HG02885 (cell line): ENCODE measurements at regions not wholly inside any gene's neighbourhood (a gene's known extent, or its start where the extent isn't known, plus 50 kb on each side); places are given as distances from the start of the nearest gene placed in this dataset.
"Not testable (repeated sequence)": the region's sequence is repeated elsewhere in the genome, so short reads cannot be mapped to it uniquely, and the experiment has no call there.

ENCODE experiments used
- ATAC-seq: cut with Tn5 transposase; IDR thresholded peaks from one replicate; pipeline ENCODE4 v1.9.1; 2021; ENCODE audit warnings: mild to moderate bottlenecking; ENCODE audit not compliant: unreplicated experiment, poor library complexity

- ATAC-seq, result not testable (repeated sequence)
Observed at GRCh38 chr6:112689183-112689858, 342.2 kb downstream of the RFPL4B start.

- no peak for ATAC-seq
Observed at GRCh38 chr6:112690497-112691202, 343.5 kb downstream of the RFPL4B start.

- no peak for ATAC-seq
Observed at GRCh38 chr6:112691289-112691688, 344.2 kb downstream of the RFPL4B start.

GRCh38 chr6:112695001-112695400 is 347.9 kb downstream of the RFPL4B start:
- no peak for ATAC-seq

- ATAC-seq, result no peak
Observed at GRCh38 chr6:112697265-112697664, 350.1 kb downstream of the RFPL4B start.

GRCh38 chr6:112701201-112701600 is 354.1 kb downstream of the RFPL4B start:
- ATAC-seq, result no peak

GRCh38 chr6:112710710-112711109 is 363.6 kb downstream of the RFPL4B start:
- ATAC-seq, result no peak

GRCh38 chr6:112713402-112713801 is 366.3 kb downstream of the RFPL4B start:
- no peak for ATAC-seq

- no peak for ATAC-seq
Observed at GRCh38 chr6:112717401-112717800, 370.3 kb downstream of the RFPL4B start.

GRCh38 chr6:112717856-112718255 is 370.7 kb downstream of the RFPL4B start:
- ATAC-seq, result no peak

GRCh38 chr6:112725541-112726085 is 378.5 kb downstream of the RFPL4B start:
- no peak for ATAC-seq

GRCh38 chr6:112735129-112735528 is 388.0 kb downstream of the RFPL4B start:
- ATAC-seq, result no peak

GRCh38 chr6:112739766-112740165 is 392.6 kb downstream of the RFPL4B start:
- ATAC-seq, result no peak

- no peak for ATAC-seq
Observed at GRCh38 chr6:112743323-112743722, 396.2 kb downstream of the RFPL4B start.

GRCh38 chr6:112744827-112745226 is 397.7 kb downstream of the RFPL4B start:
- ATAC-seq, result no peak

- no peak for ATAC-seq
Observed at GRCh38 chr6:112745765-112746164, 398.6 kb downstream of the RFPL4B start.

- ATAC-seq, result no peak
Observed at GRCh38 chr6:112749673-112750072, 402.5 kb downstream of the RFPL4B start.

GRCh38 chr6:112752305-112752704 is 405.2 kb downstream of the RFPL4B start:
- ATAC-seq, result no peak

- ATAC-seq, result no peak
Observed at GRCh38 chr6:112752791-112753190, 405.7 kb downstream of the RFPL4B start.

- no peak for ATAC-seq
Observed at GRCh38 chr6:112760831-112761230, 413.7 kb downstream of the RFPL4B start.

- ATAC-seq, result no peak
Observed at GRCh38 chr6:112761740-112762139, 414.6 kb downstream of the RFPL4B start.

- no peak for ATAC-seq
Observed at GRCh38 chr6:112764377-112764776, 417.2 kb downstream of the RFPL4B start.
